ENCODE measurements at regions not wholly inside any gene's neighbourhood (a gene's known extent, or its start where the extent isn't known, plus 50 kb on each side); places are given as distances from the start of the nearest gene placed in this dataset.

DNA sequence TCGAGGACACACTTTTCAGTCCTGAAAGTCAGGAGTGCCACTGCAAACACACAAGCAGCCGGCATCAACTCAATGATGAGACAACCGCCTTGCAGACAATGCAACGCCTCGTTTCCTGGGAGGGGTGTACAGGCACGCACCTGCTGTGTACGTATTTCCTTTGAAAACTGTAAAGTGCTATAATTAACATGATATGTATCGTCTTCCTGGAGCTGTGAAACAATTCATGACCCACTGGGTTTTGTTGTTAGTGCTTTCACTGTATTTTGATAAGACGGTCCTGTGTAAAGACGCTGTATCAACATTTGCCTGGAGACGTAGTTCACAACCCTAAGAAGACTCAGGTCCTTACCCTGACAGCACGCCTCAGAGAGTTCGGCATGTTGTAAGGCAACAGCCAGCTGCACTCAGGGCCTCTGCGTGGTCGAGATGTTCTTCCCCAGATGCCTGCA is 105.7 kb upstream of the ANO1 start:
- DNase-seq: no peak
- Mint-ChIP-seq H3K4me1 (peaks cover 15% of the 10 kb centered on the region), H3K36me3 (ENCODE audit: low read depth) (no peaks in the 10 kb centered on the region), H3K4me3 (no peak overlapping the region), H3K27ac (no peak overlapping the region), H3K9me3 (no peaks in the 10 kb centered on the region), H3K27me3 (ENCODE audit: insufficient read depth) (peaks cover 41% of the 10 kb centered on the region)
- WGBS, 2 experiments (ENCODE audit: insufficient coverage in 1 of 2, insufficient read length in 1 of 2): 91% methylated on average over 13 to 15 of the region's 15 CpGs
- no peak overlapping the region for H3K9ac ChIP-seq (ENCODE audit: extremely low read depth, low read length, poor library complexity, severe bottlenecking)
- H3K27ac ChIP-seq (ENCODE audit: low read depth, low read length): no peak overlapping the region
- no peak overlapping the region for H3K4me3 ChIP-seq (ENCODE audit: low read length)
- no peaks in the 10 kb centered on the region for H3K27me3 ChIP-seq (ENCODE audit: control insufficient read depth, insufficient read depth, low read length, poor library complexity, severe bottlenecking)
- H3K36me3 ChIP-seq (ENCODE audit: control insufficient read depth, insufficient read depth, low read length): no peaks in the 10 kb centered on the region
- TF ChIP-seq, protein P1, sequence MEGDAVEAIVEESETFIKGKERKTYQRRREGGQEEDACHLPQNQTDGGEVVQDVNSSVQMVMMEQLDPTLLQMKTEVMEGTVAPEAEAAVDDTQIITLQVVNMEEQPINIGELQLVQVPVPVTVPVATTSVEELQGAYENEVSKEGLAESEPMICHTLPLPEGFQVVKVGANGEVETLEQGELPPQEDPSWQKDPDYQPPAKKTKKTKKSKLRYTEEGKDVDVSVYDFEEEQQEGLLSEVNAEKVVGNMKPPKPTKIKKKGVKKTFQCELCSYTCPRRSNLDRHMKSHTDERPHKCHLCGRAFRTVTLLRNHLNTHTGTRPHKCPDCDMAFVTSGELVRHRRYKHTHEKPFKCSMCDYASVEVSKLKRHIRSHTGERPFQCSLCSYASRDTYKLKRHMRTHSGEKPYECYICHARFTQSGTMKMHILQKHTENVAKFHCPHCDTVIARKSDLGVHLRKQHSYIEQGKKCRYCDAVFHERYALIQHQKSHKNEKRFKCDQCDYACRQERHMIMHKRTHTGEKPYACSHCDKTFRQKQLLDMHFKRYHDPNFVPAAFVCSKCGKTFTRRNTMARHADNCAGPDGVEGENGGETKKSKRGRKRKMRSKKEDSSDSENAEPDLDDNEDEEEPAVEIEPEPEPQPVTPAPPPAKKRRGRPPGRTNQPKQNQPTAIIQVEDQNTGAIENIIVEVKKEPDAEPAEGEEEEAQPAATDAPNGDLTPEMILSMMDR (conservative IDR thresholded peaks at IDR 0.05): no peak
- H3K4me1 ChIP-seq (ENCODE audit: control insufficient read depth, insufficient read depth, low read length): no peaks in the 10 kb centered on the region
- no peaks in the 10 kb centered on the region for H3K9me3 ChIP-seq (ENCODE audit: control insufficient read depth, low read length)

DNA sequence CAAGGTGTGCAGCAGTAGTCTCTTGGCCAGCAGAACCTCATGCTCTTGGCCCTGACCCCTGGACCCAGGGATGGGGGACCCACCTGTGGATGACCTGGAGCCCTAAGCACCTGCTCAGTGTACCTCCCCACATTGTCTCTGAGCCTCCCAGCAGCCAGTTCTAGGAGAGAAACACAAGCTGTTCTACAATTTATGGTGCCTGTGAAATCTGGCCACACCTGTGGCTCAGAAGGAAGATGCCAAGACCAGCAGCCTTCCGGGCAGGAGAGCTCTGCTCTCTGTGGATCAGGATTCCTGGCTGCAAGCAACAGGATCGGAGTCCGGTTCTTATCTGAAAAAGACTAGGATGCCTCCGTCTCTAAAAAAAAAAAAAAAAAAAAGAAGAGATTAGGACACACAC is 103.6 kb upstream of the ANO1 start:
- Histone ChIP-seq H3K9ac (ENCODE audit: extremely low read depth, low read length, poor library complexity, severe bottlenecking) (no peak overlapping the region), H3K27me3 (ENCODE audit: control insufficient read depth, insufficient read depth, low read length, poor library complexity, severe bottlenecking) (no peaks in the 10 kb centered on the region), H3K36me3 (ENCODE audit: control insufficient read depth, insufficient read depth, low read length) (no peaks in the 10 kb centered on the region), H3K27ac (ENCODE audit: low read depth, low read length) (no peak overlapping the region), H3K9me3 (ENCODE audit: control insufficient read depth, low read length) (no peaks in the 10 kb centered on the region), H3K4me3 (ENCODE audit: low read length) (no peak overlapping the region), H3K4me1 (ENCODE audit: control insufficient read depth, insufficient read depth, low read length) (no peaks in the 10 kb centered on the region)
- DNase-seq: no peak
- no peaks in the 10 kb centered on the region for H3K9me3 Mint-ChIP-seq
- no peak overlapping the region for H3K4me3 Mint-ChIP-seq
- TF ChIP-seq, protein P1 (conservative IDR thresholded peaks at IDR 0.05): no peak
- peaks cover 25% of the 10 kb centered on the region for H3K4me1 Mint-ChIP-seq
- H3K27me3 Mint-ChIP-seq (ENCODE audit: insufficient read depth): peaks cover 32% of the 10 kb centered on the region
- no peak overlapping the region for H3K27ac Mint-ChIP-seq
- H3K36me3 Mint-ChIP-seq (ENCODE audit: low read depth): no peaks in the 10 kb centered on the region
- 83 to 100% methylated on average over 1 to 4 of the region's 4 CpGs for WGBS, 2 experiments (ENCODE audit: insufficient coverage in 1 of 2, insufficient read length in 1 of 2)

DNA sequence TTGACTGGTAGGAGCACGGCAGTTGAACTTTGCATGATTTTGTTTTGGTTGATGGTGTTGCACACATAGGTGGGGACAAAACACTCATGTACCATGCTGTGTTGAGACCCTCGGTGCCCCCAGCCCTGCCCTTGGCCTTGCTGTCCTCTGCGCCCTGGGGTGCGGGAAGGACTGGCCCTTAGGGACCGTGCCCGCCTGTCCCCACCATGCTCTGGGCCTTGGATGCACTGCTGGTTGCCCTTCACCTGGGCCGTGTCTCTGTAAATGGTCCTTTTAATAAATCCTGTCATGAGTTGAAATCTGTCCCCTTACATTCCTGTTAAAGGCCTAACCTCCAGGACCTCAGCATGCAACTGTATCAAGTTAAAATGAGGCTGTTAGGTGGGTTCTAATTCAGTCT is 102.3 kb upstream of the ANO1 start:
- TF ChIP-seq, protein P1 (conservative IDR thresholded peaks at IDR 0.05): no peak
- Histone ChIP-seq H3K9ac (ENCODE audit: extremely low read depth, low read length, poor library complexity, severe bottlenecking) (no peak overlapping the region), H3K27ac (ENCODE audit: low read depth, low read length) (no peak overlapping the region), H3K4me1 (ENCODE audit: control insufficient read depth, insufficient read depth, low read length) (no peaks in the 10 kb centered on the region), H3K36me3 (ENCODE audit: control insufficient read depth, insufficient read depth, low read length) (no peaks in the 10 kb centered on the region), H3K4me3 (ENCODE audit: low read length) (no peak overlapping the region), H3K27me3 (ENCODE audit: control insufficient read depth, insufficient read depth, low read length, poor library complexity, severe bottlenecking) (no peaks in the 10 kb centered on the region), H3K9me3 (ENCODE audit: control insufficient read depth, low read length) (no peaks in the 10 kb centered on the region)
- Mint-ChIP-seq H3K27ac (no peak overlapping the region), H3K36me3 (ENCODE audit: low read depth) (no peaks in the 10 kb centered on the region), H3K4me3 (no peak overlapping the region), H3K27me3 (ENCODE audit: insufficient read depth) (peaks cover 23% of the 10 kb centered on the region), H3K9me3 (no peaks in the 10 kb centered on the region), H3K4me1 (peaks cover 20% of the 10 kb centered on the region)
- DNase-seq: no peak
- WGBS, 2 experiments (ENCODE audit: insufficient coverage in 1 of 2, insufficient read length in 1 of 2): 95 to 96% methylated on average over 7 of the region's 7 CpGs

Measured in endodermal cell (in vitro differentiated cells).